Effector memory CD4-positive, alpha-beta T cell (primary cell): ENCODE measurements at regions not wholly inside any gene's neighbourhood (a gene's known extent, or its start where the extent isn't known, plus 50 kb on each side); places are given as distances from the start of the nearest gene placed in this dataset.
A peak's percentile ranks its signal among the peaks of the same experiment; 100 is the strongest.

Experiments
- DNase-seq, 3 donors: peaks; one replicate each; pipeline ENCODE4 v3.0.0-alpha.2; 2020
- H3K27ac ChIP-seq: 2 replicates; pipeline ENCODE4 v1.7.0; 2013; ENCODE audit warnings: mild to moderate bottlenecking, low read length, moderate library complexity; ENCODE audit not compliant: insufficient read depth, poor library complexity, severe bottlenecking
- H3K27me3 ChIP-seq: replicated peaks from 2 replicates; pipeline ENCODE4 v1.7.0; 2013; ENCODE audit warnings: mild to moderate bottlenecking, low read length; ENCODE audit not compliant: insufficient read depth, control insufficient read depth, poor library complexity, severe bottlenecking
- H3K36me3 ChIP-seq: 2 replicates; pipeline ENCODE4 v1.7.0; 2013; ENCODE audit warnings: mild to moderate bottlenecking, low read length, moderate library complexity; ENCODE audit not compliant: control insufficient read depth, insufficient read depth
- H3K4me1 ChIP-seq: 2 replicates; pipeline ENCODE4 v1.7.0; 2013; ENCODE audit warnings: low read length, mild to moderate bottlenecking; ENCODE audit not compliant: control insufficient read depth, insufficient read depth, poor library complexity, severe bottlenecking
- H3K4me3 ChIP-seq: 2 replicates; pipeline ENCODE4 v1.7.0; 2013; ENCODE audit warnings: low read length, low read depth, mild to moderate bottlenecking; ENCODE audit not compliant: insufficient read depth, poor library complexity, severe bottlenecking
- H3K9me3 ChIP-seq: 2 replicates; pipeline ENCODE4 v1.7.0; 2013; ENCODE audit warnings: mild to moderate bottlenecking, low read length, moderate library complexity; ENCODE audit not compliant: control insufficient read depth

DNA sequence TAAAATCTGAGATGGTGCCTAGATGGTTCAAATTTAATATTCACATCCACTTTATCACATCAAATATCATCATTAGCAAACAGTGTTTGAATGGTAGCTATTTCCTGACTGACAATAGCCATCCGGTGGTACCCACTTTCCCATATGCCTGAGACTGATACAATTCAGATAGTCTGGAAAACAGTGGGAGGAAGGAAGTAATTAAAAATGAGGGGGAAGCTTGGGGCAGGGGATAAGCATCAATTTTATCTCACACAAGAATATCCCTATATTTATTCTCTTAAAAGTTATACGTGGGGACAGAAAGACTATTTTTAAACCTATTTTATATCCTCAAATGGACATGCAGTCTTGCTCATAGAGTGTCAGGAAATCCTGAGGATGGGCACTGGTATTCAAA is 122.5 kb upstream of the GAP43 start:
- Histone ChIP-seq H3K36me3 (no peaks in the 10 kb centered on the region), H3K4me1 (no peaks in the 10 kb centered on the region), H3K9me3 (no peaks in the 10 kb centered on the region), H3K4me3 (no peak overlapping the region), H3K27ac (no peak overlapping the region), H3K27me3 (no peaks in the 10 kb centered on the region)
- no peak for DNase-seq

DNA sequence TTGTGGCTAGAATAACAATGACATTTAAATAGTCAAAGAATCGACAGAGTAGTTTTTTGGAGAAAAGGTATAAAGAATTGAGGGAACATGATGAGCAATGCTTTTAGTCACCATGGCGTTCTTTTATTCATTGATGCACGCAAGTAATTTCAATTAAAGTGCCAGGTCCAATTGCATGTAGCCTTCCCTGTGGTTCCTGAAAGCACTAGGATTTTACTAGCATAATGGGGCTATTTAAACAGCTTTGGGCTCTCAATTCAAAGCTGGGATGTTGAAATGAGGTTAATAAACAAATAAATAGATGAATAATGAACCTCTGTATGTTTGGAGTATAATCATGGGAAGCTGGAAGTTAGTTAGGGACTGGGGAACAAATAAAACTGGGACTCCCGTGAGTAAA is 121.2 kb upstream of the GAP43 start:
- Histone ChIP-seq H3K9me3 (no peaks in the 10 kb centered on the region), H3K36me3 (no peaks in the 10 kb centered on the region), H3K4me1 (no peaks in the 10 kb centered on the region), H3K27me3 (no peaks in the 10 kb centered on the region), H3K27ac (no peak overlapping the region), H3K4me3 (no peak overlapping the region)
- DNase-seq, result no peak

DNA sequence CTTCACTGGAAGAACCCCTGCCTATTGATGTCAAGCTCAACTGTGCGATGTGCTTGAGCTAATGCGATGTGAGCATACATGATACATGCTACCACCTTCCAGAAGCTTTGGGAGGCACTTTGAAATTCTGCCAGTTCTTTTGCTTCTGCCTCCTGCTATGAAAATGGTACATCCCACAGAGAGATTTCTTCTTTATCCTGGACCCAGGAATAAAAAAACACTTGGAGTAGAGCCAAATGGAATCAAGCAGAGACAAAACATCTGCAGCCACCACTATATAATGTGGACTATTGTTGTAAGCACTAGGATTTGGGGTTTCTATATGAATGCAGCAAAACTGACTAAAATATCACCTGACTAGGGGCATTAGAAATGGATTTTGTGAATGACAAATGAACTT is 119.9 kb upstream of the GAP43 start:
- H3K36me3 ChIP-seq, result no peaks in the 10 kb centered on the region
- no peak for DNase-seq
- no peaks in the 10 kb centered on the region for H3K9me3 ChIP-seq
- H3K27me3 ChIP-seq, result no peaks in the 10 kb centered on the region
- H3K4me3 ChIP-seq, result no peak overlapping the region
- H3K27ac ChIP-seq, result no peak overlapping the region
- H3K4me1 ChIP-seq, result no peaks in the 10 kb centered on the region

DNA sequence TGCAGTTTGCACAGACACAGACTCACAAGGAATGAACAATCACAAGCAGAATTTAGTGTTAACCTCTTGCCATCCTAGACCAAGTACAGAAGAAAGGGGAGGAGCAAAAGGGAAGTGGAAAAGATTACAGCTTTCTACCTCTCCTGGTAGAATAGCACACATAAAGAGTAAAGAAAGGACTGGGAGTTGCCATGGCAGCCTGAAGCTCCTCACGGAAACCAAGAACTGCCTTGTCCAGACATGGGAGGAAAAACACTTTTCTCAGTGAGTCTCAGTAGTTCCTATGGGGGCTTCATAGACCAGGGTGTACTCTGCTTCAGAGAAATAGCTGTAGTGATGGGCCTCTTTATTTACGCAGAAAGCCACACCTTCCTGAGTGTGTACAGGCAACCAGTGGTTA is 114.7 kb upstream of the GAP43 start:
- DNase-seq, result no peak
- Histone ChIP-seq H3K36me3 (no peaks in the 10 kb centered on the region), H3K4me3 (no peak overlapping the region), H3K27me3 (no peaks in the 10 kb centered on the region), H3K4me1 (no peaks in the 10 kb centered on the region), H3K27ac (no peak overlapping the region), H3K9me3 (no peaks in the 10 kb centered on the region)

DNA sequence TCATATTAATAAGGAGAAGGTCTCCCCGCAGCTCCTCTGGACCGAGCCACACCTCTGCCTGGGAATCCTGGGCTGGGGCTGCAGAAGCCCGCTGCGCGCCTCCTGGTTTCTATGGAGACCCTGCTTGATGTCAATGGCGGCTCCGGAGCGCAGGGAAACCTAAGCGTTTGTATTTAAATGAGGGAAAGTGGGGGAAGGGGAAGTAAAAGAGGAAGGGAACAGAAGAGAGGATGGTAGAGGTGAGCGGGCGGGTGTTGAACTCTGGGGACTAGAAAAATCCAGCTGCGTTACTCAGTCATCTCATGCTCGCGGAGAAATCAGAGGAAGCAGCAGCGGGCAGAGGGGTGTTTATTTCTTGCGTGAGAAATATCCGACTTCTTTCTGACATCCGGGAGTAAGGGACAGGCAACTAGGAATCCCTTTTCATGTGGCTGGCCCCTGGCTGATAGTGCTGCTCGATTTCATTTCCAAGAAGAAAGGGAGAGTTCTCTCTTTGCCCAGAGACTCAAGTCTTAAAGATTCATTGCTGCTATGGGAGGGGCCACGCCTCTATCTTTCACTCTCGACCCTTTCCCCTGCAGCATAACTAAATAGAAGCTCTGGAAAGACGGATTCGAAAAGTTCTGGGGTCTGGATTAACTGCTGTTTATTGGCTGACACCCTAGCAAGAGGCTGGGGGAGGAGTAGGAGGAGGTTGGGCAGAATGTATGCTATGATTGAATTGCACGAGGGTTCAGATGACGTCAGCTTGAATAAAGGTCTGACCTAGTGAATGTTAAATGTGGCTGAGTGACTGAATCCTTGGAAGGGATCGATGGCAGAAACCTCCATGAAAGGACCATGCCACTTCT is 110.5 kb upstream of the GAP43 start:
- no peaks in the 10 kb centered on the region for H3K27me3 ChIP-seq
- no peak overlapping the region for H3K27ac ChIP-seq
- no peak for DNase-seq
- peak overlapping the region; percentile 68 for H3K4me3 ChIP-seq
- H3K9me3 ChIP-seq, result no peaks in the 10 kb centered on the region
- H3K4me1 ChIP-seq, result no peaks in the 10 kb centered on the region
- H3K36me3 ChIP-seq, result no peaks in the 10 kb centered on the region

DNA sequence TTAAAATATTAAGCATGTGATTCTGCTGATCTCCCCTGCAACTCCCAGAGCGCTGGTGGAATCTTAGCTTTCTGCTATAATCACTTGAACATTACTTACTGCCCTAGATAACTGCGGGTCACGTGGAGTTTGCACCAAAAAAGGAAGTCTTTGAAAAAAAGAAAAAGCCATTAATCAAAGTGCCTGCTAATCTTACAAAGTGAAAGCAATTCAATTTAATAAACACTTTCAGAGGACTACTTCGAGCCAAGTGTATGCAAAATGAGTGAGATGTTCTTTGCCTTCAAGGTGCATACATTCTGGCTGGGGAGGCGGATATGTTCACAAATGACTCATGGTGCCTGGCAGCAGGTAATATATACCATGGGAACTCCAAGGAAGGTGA is 109.9 kb upstream of the GAP43 start:
- H3K27ac ChIP-seq, result no peak overlapping the region
- H3K9me3 ChIP-seq, result no peaks in the 10 kb centered on the region
- peak overlapping the region; percentile 68 for H3K4me3 ChIP-seq
- DNase-seq, result no peak
- H3K4me1 ChIP-seq, result no peaks in the 10 kb centered on the region
- H3K36me3 ChIP-seq, result no peaks in the 10 kb centered on the region
- H3K27me3 ChIP-seq, result no peaks in the 10 kb centered on the region

DNA sequence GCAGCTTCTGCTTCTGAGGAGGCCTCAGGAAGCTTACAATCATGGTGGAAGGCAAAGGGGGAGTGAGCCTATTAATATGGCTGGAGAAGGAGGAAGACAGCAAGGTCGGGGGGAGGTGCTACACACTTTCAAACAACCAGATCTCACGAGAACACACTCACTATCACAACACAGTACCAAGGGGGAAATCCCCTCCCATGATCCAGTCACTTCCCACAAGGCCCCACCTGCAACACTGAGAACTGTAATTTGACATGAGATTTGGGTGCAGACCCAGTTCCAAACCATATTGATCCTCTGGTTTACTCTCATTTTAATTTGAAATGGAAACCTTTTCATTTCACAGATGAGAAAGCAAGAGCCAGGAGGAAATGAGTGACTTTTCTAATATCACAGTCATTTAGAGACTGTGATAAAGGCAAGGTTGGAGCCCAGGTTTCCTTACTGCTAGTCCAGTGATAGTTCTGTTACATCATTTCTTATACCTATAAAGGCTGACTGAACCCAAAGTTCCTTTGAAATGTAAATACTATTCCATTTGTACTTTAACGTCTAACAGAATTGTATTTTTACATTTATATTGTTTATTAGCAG is 105.8 kb upstream of the GAP43 start:
- no peaks in the 10 kb centered on the region for H3K27me3 ChIP-seq
- H3K9me3 ChIP-seq, result no peaks in the 10 kb centered on the region
- no peaks in the 10 kb centered on the region for H3K36me3 ChIP-seq
- H3K4me3 ChIP-seq, result no peak overlapping the region
- no peaks in the 10 kb centered on the region for H3K4me1 ChIP-seq
- H3K27ac ChIP-seq, result no peak overlapping the region
- DNase-seq, result no peak

DNA sequence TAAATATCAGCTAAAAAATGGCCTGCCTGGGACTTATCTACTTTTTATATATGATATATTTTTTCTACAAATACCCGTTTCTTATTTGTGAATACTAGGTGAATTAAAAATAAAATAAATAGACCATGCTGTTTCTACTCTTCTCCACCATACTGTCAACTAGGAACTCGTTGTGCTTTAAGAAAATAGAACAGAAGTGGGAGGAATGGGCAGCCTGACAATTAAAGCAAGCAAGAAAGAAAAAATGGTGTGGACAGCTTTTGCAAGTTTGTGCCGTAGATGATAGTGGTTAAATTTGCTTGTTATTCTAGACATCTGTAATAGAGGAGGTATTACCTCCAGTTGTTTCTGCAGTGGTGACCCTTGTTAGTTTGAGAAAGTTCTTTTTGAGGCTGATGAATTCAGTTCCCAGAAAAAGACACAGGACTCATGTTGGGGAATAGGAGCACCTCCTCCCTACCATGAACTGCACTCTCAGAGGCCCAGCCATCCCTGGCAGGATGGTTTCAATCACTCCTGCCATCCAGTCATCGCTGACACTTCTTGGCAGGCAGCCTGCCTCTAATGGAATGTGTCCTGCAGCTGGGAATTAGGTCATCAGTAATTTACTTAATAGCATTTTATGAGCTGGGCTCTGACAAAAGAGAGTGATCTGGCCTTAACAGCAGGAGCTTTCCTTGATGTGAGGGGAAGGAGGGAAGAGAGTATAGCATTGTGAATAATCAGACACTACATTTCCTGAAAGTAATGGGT is 105.0 kb upstream of the GAP43 start:
- Histone ChIP-seq H3K4me1 (no peaks in the 10 kb centered on the region), H3K27me3 (no peaks in the 10 kb centered on the region), H3K4me3 (no peak overlapping the region), H3K9me3 (no peaks in the 10 kb centered on the region), H3K36me3 (no peaks in the 10 kb centered on the region), H3K27ac (no peak overlapping the region)
- no peak for DNase-seq

DNA sequence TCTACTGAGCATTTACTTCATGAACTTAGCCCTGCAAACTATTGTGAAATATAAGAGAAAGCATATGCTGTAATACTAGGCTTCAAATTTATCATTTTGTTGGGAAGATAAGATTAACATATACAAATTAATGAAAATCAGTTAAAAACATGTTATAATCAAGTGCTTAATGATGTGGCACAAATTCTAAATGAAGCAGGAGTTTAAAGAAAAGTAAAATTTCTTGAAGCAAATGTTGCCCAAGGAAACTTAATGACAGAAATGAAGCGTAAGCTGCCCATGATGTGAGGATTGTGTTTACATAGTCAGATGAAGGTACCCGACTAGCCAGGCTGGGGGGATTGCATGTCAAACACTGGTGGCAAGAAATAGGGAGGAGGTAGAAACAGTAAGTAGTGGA is 103.1 kb upstream of the GAP43 start:
- no peak overlapping the region for H3K27ac ChIP-seq
- DNase-seq, result no peak
- no peaks in the 10 kb centered on the region for H3K9me3 ChIP-seq
- H3K27me3 ChIP-seq, result no peaks in the 10 kb centered on the region
- H3K4me1 ChIP-seq, result no peaks in the 10 kb centered on the region
- H3K4me3 ChIP-seq, result no peak overlapping the region
- H3K36me3 ChIP-seq, result no peaks in the 10 kb centered on the region

DNA sequence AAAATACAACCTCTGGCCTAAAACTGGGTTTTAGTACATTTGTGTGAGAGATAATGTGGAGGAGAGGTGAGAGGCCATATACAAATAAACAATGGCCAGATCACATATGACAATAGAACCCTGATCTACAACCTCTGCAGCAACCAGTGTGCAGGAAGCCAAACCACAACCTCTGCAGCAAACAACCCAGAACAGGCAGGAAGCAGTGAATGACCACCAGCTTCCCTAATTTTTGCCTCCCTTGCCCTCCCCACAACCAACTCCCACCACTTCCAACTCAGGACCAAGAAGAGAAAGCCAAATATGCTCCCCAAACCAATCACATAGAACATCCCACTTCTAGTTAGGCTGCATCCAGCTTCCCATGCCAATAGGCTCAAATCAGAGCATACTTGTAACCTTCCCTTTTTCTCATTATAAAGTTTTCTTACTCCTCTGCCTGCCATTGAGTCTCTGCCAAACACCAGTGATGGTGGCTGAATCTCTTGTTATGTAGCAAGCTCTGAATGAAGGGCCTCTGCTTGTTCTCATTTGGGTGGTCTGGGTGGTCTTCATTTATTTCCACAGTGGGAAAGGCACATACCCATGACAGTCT is 102.6 kb upstream of the GAP43 start:
- H3K27me3 ChIP-seq, result no peaks in the 10 kb centered on the region
- H3K4me3 ChIP-seq, result no peak overlapping the region
- no peaks in the 10 kb centered on the region for H3K4me1 ChIP-seq
- no peak for DNase-seq
- H3K36me3 ChIP-seq, result no peaks in the 10 kb centered on the region
- H3K27ac ChIP-seq, result no peak overlapping the region
- H3K9me3 ChIP-seq, result no peaks in the 10 kb centered on the region
